ENCODE measurements at regions not wholly inside any gene's neighbourhood (a gene's known extent, or its start where the extent isn't known, plus 50 kb on each side); places are given as distances from the start of the nearest gene placed in this dataset.
A peak's percentile ranks its signal among the peaks of the same experiment; 100 is the strongest.

- no peak for TF ChIP-seq CTCF (conservative IDR thresholded peaks at IDR 0.05; ENCODE audit: control insufficient read depth, insufficient read depth, low read depth, low read length)
These were observed 327.3 kb downstream of the PTEN start for GRCh38 chr10:88190540-88191235.

GRCh38 chr10:88193018-88193417 is 329.6 kb downstream of the PTEN start:
- H3K4me3 ChIP-seq (ENCODE audit: control insufficient read depth, low read depth, low read length): no peak overlapping the region
- TF ChIP-seq CTCF (conservative IDR thresholded peaks at IDR 0.05; ENCODE audit: control insufficient read depth, insufficient read depth, low read depth, low read length): no peak
- DNase-seq (ENCODE audit: low read depth): no peak

More at GRCh38 chr10:88190540-88191235, 327.3 kb downstream of the PTEN start:
- no peak overlapping the region for H3K4me3 ChIP-seq (ENCODE audit: control insufficient read depth, low read depth, low read length)
- no peak for DNase-seq (ENCODE audit: low read depth)

GRCh38 chr10:88194041-88194887 is 330.8 kb downstream of the PTEN start:
- no peak overlapping the region for H3K4me3 ChIP-seq (ENCODE audit: control insufficient read depth, low read depth, low read length)
- TF ChIP-seq CTCF (conservative IDR thresholded peaks at IDR 0.05; ENCODE audit: control insufficient read depth, insufficient read depth, low read depth, low read length): no peak
- peak; percentile 31 for DNase-seq (ENCODE audit: low read depth)

GRCh38 chr10:88194961-88195367 is 331.5 kb downstream of the PTEN start:
- TF ChIP-seq CTCF (conservative IDR thresholded peaks at IDR 0.05; ENCODE audit: control insufficient read depth, insufficient read depth, low read depth, low read length): no peak
- H3K4me3 ChIP-seq (ENCODE audit: control insufficient read depth, low read depth, low read length): no peak overlapping the region
- peak; percentile 35 for DNase-seq (ENCODE audit: low read depth)

GRCh38 chr10:88195841-88196240 is 332.4 kb downstream of the PTEN start:
- no peak for TF ChIP-seq CTCF (conservative IDR thresholded peaks at IDR 0.05; ENCODE audit: control insufficient read depth, insufficient read depth, low read depth, low read length)
- no peak for DNase-seq (ENCODE audit: low read depth)
- no peak overlapping the region for H3K4me3 ChIP-seq (ENCODE audit: control insufficient read depth, low read depth, low read length)

GRCh38 chr10:88196291-88196690 is 332.9 kb downstream of the PTEN start:
- no peak for DNase-seq (ENCODE audit: low read depth)
- no peak for TF ChIP-seq CTCF (conservative IDR thresholded peaks at IDR 0.05; ENCODE audit: control insufficient read depth, insufficient read depth, low read depth, low read length)
- H3K4me3 ChIP-seq (ENCODE audit: control insufficient read depth, low read depth, low read length): no peak overlapping the region
